ENCODE measurements at regions not wholly inside any gene's neighbourhood (a gene's known extent, or its start where the extent isn't known, plus 50 kb on each side); places are given as distances from the start of the nearest gene placed in this dataset.

DNA sequence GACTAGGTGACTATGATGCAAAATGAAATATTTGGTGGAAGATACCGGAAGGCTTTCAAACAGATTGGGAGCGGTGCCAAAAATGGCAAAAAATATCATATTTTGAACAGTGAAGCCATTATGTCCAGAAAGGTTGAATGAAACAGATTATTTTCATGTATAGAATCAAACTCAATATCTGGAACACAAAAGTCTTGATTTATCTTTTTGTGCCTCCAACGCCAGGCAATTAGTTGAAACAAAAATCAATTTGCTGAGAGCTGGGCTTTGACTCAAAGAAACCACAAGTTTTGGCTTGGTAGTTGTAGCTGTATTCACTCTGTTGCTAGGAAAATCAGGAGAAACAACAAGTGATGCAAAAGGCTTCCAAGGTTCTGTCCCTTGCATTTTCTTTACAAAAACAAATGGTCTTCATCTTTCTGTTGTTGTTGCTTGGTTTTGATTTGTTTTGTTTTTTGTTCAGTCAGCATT, 421.7 kb upstream of the TYRP1 start:
- TF ChIP-seq, protein P1, sequence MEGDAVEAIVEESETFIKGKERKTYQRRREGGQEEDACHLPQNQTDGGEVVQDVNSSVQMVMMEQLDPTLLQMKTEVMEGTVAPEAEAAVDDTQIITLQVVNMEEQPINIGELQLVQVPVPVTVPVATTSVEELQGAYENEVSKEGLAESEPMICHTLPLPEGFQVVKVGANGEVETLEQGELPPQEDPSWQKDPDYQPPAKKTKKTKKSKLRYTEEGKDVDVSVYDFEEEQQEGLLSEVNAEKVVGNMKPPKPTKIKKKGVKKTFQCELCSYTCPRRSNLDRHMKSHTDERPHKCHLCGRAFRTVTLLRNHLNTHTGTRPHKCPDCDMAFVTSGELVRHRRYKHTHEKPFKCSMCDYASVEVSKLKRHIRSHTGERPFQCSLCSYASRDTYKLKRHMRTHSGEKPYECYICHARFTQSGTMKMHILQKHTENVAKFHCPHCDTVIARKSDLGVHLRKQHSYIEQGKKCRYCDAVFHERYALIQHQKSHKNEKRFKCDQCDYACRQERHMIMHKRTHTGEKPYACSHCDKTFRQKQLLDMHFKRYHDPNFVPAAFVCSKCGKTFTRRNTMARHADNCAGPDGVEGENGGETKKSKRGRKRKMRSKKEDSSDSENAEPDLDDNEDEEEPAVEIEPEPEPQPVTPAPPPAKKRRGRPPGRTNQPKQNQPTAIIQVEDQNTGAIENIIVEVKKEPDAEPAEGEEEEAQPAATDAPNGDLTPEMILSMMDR (IDR thresholded peaks at IDR 0.05) = no peak
- TF ChIP-seq POLR2A (IDR thresholded peaks at IDR 0.05) = no peak
